Stimulated activated naive CD8-positive, alpha-beta T cell treated with anti-CD3 and anti-CD28 coated beads, Interleukin-15, amount 100 ng/mL, for 72 hours (primary cell): ENCODE measurements at regions not wholly inside any gene's neighbourhood (a gene's known extent, or its start where the extent isn't known, plus 50 kb on each side); places are given as distances from the start of the nearest gene placed in this dataset.

Experiments
- ATAC-seq: fragments of 150-1000 bp; cut with Tn5 transposase; 2 replicates; pipeline ENCODE4 v1.10.0; 2021; ENCODE audit warnings: mild to moderate bottlenecking, moderate library complexity
- DNase-seq, 2 donors: peaks; one replicate each; pipeline ENCODE4 v3.0.0; 2021 to 2022
- H3K27ac Mint-ChIP-seq, 2 donors: one replicate each; pipeline ENCODE4 v1.8.0; 2022; ENCODE audit warnings: mild to moderate bottlenecking in 2 of 2, mixed read lengths in 2 of 2, moderate library complexity in 2 of 2
- H3K27me3 Mint-ChIP-seq: one replicate; pipeline ENCODE4 v1.8.0; 2022; ENCODE audit warnings: mixed read lengths
- H3K4me1 Mint-ChIP-seq: one replicate; pipeline ENCODE4 v1.8.0; 2022; ENCODE audit warnings: mild to moderate bottlenecking, mixed read lengths
- H3K4me3 Mint-ChIP-seq, 2 donors: one replicate each; pipeline ENCODE4 v1.8.0; 2022; ENCODE audit warnings: mild to moderate bottlenecking in 2 of 2, mixed read lengths in 2 of 2, moderate library complexity in 1 of 2
- H3K9me3 Mint-ChIP-seq, 2 donors: one replicate each; pipeline ENCODE4 v1.8.0; 2022; ENCODE audit warnings: mixed read lengths in 2 of 2

DNA sequence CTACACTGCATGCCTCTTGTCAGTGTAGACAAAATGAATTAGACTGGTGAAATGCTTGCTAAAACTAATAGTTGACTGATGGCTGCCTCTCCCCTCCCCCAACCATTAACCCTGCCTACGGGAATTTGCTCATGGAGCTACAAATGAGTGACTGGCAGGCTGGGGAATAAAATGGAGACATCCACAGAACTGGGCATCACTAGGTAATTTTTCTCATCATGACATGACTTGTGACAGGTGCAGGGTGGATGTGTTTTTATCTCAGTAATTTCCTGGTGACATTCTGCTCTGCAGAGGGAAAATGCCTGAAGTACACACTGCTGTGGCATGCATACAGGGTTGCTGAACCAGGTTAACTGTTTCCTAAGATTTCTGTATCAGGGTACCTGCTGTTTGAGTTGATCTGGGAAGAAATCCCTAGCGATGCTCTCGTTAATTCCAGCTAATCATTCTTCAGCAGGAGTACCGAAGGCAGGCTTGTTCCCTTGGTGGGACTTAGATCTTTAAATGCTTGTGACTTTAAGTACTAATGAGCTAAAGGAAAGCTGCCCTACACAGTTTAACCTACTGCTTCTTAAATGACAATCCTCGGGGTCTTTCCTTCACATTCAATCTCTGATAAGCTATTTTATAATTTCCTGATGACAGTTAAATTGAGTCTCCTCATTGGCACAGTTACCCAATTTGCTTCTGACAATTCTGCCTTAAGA is 376.3 kb upstream of the LCORL start:
- Mint-ChIP-seq H3K4me1 (no peaks in the 10 kb centered on the region), H3K27me3 (no peaks in the 10 kb centered on the region), H3K27ac (no peak overlapping the region), H3K4me3 (no peak overlapping the region), H3K9me3 (peaks cover 0 to 7% of the 10 kb centered on the region in 2 donors)
- no peak for DNase-seq
- ATAC-seq = no peak

DNA sequence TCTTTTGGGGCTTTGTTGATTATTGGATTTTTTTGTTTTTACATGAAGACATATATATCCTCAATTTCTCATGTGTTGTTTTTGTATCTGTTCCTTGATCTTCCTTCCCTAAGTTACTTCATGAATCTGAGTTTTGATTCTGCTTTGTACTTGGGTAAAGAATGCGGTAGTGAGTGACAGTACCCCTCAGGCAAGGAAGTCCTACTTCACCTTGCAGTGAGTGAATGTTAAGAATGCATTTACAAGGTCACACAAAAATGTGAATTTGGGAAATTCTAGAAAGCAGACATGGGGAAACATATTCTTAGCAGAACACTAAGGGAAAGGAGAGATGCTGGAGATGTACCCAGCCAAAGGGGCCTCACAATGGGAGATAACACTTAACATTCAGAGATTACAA is 373.1 kb upstream of the LCORL start:
- Mint-ChIP-seq H3K4me1 (no peaks in the 10 kb centered on the region), H3K4me3 (no peak overlapping the region), H3K27ac (no peak overlapping the region), H3K27me3 (no peaks in the 10 kb centered on the region), H3K9me3 (peaks cover 0 to 7% of the 10 kb centered on the region in 2 donors)
- no peak for ATAC-seq
- DNase-seq = no peak

DNA sequence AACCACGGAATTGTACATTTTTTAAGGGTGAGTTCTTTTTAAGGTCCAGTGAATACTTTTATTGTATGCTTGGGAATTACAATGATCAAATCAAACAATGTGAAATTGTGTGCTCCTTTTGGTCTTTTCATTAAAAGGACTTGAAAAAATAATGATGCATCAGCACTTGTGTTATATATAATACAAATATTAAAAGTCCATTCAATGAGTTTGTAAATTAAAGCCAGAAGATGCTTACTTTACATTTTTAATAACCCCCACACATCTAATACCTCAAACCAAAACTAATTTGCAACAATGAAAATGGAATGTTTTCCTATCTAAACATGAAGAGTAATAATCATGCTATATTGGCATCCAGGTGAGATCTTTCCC is 369.8 kb upstream of the LCORL start:
- DNase-seq = no peak
- no peaks in the 10 kb centered on the region for H3K27me3 Mint-ChIP-seq

DNA sequence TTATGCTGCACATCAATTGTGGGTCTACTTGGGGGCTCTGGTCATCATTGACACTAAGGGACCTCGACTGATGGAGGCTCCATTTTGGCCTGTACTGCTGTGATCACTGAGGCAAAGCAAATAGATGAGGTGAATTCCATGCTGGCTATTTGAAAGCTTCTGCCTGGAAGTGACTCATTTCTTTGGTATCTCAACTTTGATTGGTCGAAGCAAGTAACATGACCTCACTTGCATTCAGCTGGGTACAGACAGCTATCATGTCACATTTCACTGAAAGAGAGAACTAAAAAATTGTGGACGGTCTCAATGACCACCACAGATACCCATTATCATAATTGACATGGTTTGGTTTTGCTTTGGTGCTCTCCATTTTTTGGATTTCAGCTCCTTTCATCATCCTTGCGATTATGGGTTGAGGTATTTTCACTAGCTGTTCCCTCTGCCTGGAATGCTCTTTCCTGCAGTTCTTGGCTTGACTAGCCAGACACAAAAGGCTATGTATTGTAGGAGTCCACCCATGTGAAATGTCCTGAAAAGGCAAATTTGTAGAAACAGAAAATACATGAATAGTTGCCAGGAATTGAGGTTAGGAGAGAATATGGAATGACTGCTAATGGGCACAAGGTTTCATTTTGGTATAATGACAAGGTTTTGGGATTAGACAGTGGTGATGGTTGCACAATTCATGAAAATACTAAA is 369.2 kb upstream of the LCORL start:
- Mint-ChIP-seq H3K27me3 (no peaks in the 10 kb centered on the region), H3K27ac (no peak overlapping the region), H3K4me3 (no peak overlapping the region), H3K9me3 (peaks cover 0 to 7% of the 10 kb centered on the region in 2 donors), H3K4me1 (no peaks in the 10 kb centered on the region)
- ATAC-seq (no peak), DNase-seq (no peak)

More for the DNA sequence above, 369.8 kb upstream of the LCORL start:
- peaks cover 0 to 7% of the 10 kb centered on the region in 2 donors for H3K9me3 Mint-ChIP-seq
- no peaks in the 10 kb centered on the region for H3K4me1 Mint-ChIP-seq
- no peak overlapping the region for H3K4me3 Mint-ChIP-seq
- ATAC-seq = no peak
- H3K27ac Mint-ChIP-seq = no peak overlapping the region

DNA sequence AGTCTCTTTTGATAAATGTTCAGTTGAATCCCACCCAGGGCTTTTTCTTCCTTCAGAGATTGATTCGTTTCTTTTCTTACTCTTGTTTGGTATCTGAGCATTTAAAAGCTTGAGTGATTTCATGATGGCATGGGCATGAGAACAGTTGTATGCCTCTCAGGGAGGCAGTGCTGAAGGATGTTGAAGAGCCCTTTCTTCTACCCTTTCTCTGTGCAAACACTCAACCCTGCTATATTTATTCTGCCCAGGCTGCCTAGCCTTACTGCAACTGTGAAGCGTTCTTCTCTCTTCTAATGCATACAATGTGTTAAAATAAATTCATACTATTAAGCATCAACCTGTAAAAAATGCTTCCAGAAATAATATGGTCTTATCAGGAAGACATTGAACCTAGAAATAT is 367.6 kb upstream of the LCORL start:
- no peak for DNase-seq
- no peak for ATAC-seq
- no peak overlapping the region for H3K4me3 Mint-ChIP-seq
- no peak overlapping the region for H3K27ac Mint-ChIP-seq
- no peaks in the 10 kb centered on the region for H3K4me1 Mint-ChIP-seq
- H3K9me3 Mint-ChIP-seq = peaks cover 4 to 8% of the 10 kb centered on the region in 2 donors
- no peaks in the 10 kb centered on the region for H3K27me3 Mint-ChIP-seq

DNA sequence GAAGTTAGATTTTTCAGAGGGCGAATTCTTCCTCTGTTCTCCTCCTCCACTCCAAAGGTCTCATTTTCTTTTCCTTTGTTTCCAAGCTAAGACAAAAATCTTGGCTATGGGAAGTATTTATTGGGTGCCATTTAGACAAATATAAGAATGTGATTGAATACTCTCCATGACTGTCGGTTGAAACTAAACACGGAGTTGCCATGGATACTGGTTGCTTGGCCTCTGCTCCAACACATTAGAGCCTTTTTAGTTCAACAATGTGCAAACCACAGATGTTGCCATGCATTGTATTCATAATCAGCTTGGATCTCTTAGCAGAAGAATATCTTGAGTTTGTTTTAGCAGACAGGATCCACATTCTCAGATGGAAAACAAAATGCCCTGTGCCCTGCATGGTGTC is 366.5 kb upstream of the LCORL start:
- H3K9me3 Mint-ChIP-seq = peaks cover 6 to 12% of the 10 kb centered on the region in 2 donors
- H3K4me3 Mint-ChIP-seq = no peak overlapping the region
- ATAC-seq (no peak), DNase-seq (no peak)
- no peaks in the 10 kb centered on the region for H3K4me1 Mint-ChIP-seq
- no peaks in the 10 kb centered on the region for H3K27me3 Mint-ChIP-seq
- H3K27ac Mint-ChIP-seq = no peak overlapping the region

DNA sequence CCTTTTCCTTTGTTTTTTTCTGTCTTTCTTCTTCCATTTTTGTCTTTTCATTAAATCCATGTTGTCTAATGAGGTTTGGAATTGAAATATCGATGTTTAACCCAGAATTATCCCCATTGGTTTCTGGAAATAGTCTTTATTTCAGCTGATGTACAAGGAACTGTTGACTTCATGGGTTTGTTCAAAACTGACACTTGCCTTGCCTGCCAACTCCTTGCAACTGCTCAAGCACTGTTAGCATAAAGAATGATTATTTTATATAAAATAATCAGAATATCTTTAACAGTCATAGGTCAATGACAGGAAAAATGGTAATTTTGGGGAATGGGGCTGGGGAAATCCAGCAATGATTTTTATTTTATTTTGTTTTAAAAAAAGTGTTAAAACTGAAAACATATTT is 359.6 kb upstream of the LCORL start:
- Mint-ChIP-seq H3K4me1 (no peaks in the 10 kb centered on the region), H3K27ac (no peak overlapping the region), H3K27me3 (peaks cover 6% of the 10 kb centered on the region), H3K4me3 (no peak overlapping the region), H3K9me3 (peaks cover 6 to 12% of the 10 kb centered on the region in 2 donors)
- no peak for DNase-seq
- no peak for ATAC-seq

DNA sequence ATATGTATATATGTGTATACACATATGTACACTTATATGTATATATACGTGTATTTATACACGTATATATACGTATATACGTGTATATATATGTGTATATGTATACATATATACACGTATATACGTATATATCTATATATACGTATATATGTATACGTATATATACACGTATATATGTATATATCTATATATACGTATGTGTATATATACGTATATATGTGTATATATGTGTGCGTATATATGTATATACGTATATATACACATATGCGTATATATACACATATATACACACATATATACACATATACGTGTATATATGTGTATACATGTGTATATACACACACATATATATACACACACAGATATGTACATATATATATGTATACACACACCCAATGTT is 348.0 kb upstream of the LCORL start:
- DNase-seq = no peak
- H3K27me3 Mint-ChIP-seq = peaks cover 15% of the 10 kb centered on the region
- H3K9me3 Mint-ChIP-seq = no peaks in the 10 kb centered on the region
- ATAC-seq = no peak
- H3K4me1 Mint-ChIP-seq = no peaks in the 10 kb centered on the region
- no peak overlapping the region for H3K27ac Mint-ChIP-seq
- H3K4me3 Mint-ChIP-seq = no peak overlapping the region

DNA sequence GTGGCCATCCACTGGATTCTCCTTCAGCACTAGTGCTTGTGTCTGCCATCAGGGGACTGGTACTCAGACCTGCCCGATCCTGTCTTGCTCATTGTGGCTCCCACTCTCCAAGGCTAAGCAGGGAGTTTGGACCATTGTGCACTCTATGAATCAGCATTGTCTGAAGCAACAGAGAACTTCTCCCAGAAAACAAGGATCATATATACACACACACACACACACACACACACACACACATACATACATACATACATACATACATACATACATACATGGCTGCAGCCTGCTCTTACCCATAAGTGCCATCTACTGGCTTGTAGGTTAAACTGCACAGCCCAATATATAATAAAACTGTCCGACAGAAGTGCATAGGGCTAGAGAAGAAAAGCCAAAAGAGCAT is 345.3 kb upstream of the LCORL start:
- Mint-ChIP-seq H3K27ac (no peak overlapping the region), H3K4me1 (no peaks in the 10 kb centered on the region), H3K9me3 (no peaks in the 10 kb centered on the region), H3K4me3 (no peak overlapping the region), H3K27me3 (peaks cover 15% of the 10 kb centered on the region)
- peak in 1 of 2 donors; percentile 10 for DNase-seq
- peak; percentile 85 for ATAC-seq

DNA sequence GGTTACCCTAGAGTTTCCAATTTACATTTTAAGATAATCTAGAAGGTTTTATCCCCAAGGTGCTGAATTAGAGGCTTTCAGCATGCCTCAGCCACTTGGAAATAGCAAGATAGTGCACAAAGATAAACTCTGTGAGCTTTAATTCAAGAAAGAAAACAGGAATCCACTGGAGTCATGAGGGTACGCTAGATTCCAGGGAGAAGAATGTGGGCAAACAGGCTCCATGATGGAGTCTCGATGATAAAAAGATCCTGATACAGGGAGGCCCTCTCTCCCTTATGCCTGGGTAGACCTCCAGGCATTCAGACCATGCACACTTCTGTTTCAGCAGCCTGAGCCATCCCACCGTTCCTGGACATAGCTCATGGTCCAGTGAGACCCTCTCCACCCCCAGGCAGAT is 344.6 kb upstream of the LCORL start:
- DNase-seq (no peak), ATAC-seq (no peak)
- Mint-ChIP-seq H3K27ac (no peak overlapping the region), H3K4me1 (no peaks in the 10 kb centered on the region), H3K9me3 (no peaks in the 10 kb centered on the region), H3K27me3 (peaks cover 15% of the 10 kb centered on the region), H3K4me3 (no peak overlapping the region)

DNA sequence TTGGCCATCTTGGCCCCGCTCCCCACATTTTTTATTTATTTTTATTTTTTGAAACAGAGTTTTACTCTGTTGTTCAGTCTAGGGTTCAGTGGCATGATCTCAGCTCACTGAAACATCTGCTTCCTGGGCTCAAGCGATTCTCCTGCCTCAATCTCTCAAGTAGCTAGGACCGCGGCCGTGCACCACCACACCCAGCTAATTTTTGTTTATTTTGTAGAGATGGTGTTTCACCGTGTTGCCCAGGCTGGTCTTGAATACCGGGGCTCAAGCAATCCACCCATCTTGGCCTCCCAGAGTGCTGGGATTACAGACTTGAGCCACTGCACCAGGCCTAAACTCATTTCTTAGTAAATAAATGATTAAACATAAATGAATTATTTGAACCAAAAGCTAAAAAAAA is 322.0 kb upstream of the LCORL start:
- peaks cover 17% of the 10 kb centered on the region for H3K27me3 Mint-ChIP-seq
- DNase-seq (no peak), ATAC-seq (no peak)
- H3K4me3 Mint-ChIP-seq = no peak overlapping the region
- no peak overlapping the region for H3K27ac Mint-ChIP-seq
- H3K9me3 Mint-ChIP-seq = peaks cover 4 to 10% of the 10 kb centered on the region in 2 donors
- no peaks in the 10 kb centered on the region for H3K4me1 Mint-ChIP-seq

DNA sequence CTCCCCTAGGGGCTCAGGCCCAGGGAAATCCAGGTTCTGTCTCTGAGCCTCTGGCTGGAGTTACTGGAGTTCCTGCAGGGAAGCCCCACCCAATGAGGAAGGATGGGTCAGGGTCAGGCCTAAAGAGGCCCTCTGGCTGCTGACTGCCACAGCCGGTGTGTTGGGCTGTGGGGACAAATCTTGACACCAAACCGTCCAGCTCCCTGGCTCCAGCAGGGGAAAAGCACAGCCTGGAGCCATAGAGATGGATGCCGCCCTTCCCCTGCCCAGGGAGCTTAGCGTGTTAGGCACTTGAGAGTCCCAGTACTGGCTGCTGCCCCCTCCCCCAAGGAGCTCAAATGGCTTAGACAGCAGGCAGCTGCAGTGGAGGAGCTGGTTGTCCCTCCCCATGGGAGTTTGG is 321.3 kb upstream of the LCORL start:
- Mint-ChIP-seq H3K4me3 (no peak overlapping the region), H3K9me3 (peaks cover 4 to 10% of the 10 kb centered on the region in 2 donors)
- no peak for ATAC-seq

DNA sequence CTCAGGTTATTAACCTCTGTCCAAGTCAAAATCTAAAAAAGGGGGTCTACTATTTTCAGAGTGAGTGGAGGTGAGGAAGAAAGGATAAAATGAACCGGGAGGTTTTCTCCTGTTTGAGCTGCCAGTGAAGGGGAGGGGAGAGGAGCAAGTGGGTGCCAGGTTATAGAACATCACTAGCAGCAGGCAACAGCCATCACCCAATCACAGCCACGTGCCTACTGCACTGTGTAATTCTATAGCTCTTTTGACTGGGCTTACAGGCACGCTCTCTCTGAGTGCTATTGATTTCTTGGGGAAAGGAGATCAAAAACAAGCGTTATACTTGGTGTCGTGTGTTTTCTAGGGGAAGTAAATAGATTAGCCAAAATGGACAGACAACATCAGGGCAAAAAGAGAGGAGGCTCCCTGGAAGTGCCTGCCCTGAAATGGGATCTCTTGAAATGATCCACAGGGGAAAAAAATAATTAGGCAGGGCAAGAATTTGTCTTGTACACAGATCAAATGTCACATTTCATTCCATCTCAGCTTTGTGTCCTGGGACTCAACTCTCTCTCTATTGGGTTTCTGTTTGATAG is 300.5 kb upstream of the LCORL start:
- ATAC-seq = no peak

More for the DNA sequence above, 321.3 kb upstream of the LCORL start:
- Mint-ChIP-seq H3K27me3 (peaks cover 17% of the 10 kb centered on the region), H3K27ac (no peak overlapping the region), H3K4me1 (no peaks in the 10 kb centered on the region)
- DNase-seq = no peak

DNA sequence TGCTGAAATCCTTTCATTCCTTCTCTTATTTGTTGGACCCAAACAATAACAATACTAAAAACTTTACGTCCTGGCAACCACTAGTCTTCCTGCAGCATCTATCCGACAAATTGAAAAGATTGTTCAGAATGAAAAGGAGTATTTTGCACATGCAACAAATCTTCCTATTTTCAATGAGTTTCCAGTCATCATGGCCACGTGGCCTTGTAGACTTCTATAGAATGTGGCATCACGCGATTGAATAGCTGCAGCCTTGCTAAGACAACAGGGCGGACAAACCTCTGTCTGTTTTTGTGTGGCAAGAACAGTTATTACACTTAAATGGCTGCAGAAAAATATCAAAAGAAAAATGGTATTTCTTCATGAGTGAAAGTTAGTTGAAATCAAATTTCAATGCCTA is 297.9 kb upstream of the LCORL start:
- H3K27me3 Mint-ChIP-seq = peaks cover 23% of the 10 kb centered on the region
- ATAC-seq = no peak
- no peaks in the 10 kb centered on the region for H3K4me1 Mint-ChIP-seq
- no peak overlapping the region for H3K4me3 Mint-ChIP-seq
- peaks cover 0 to 4% of the 10 kb centered on the region in 2 donors for H3K9me3 Mint-ChIP-seq
- DNase-seq = no peak
- no peak overlapping the region for H3K27ac Mint-ChIP-seq

More for the DNA sequence above, 300.5 kb upstream of the LCORL start:
- no peak overlapping the region for H3K4me3 Mint-ChIP-seq
- H3K27ac Mint-ChIP-seq = no peak overlapping the region
- peaks cover 23% of the 10 kb centered on the region for H3K27me3 Mint-ChIP-seq
- no peaks in the 10 kb centered on the region for H3K4me1 Mint-ChIP-seq
- H3K9me3 Mint-ChIP-seq = no peaks in the 10 kb centered on the region
- no peak for DNase-seq

DNA sequence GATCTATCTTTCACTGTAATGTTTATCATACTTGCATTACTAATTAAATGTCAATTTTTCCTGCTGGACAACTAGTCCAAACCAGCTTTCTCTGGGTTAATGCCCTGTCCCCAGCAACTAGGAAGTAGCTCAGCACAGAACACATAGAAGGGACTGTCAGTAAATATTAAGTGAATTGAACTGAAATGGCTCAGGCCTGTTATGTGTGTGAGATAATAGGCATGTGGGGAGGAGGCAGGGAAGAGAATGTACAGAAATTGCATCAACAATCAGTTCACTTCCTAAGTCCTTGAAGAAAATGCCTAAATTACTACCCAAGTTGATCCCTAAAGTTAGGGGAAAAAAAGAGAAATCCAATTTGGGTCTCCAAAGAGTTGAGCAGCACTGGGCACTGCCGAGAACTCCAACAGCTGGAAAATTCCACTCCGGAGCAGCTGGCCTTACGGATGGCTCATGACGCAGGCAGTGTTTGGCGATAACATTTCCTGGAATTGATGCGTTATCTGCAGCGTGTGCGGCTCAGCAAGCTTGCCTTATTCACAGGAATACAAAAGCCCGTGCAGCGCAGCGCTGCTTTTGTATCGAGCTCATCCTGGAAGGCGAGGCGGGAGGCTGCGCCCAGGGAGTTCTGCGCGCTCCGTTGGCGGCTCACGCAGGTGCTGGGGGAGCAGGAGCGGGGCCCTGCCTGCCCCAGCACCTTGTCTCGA is 297.3 kb upstream of the LCORL start:
- no peak overlapping the region for H3K4me3 Mint-ChIP-seq
- H3K27me3 Mint-ChIP-seq = peaks cover 23% of the 10 kb centered on the region
- H3K27ac Mint-ChIP-seq = no peak overlapping the region
- ATAC-seq (no peak), DNase-seq (no peak)
- H3K4me1 Mint-ChIP-seq = no peaks in the 10 kb centered on the region
- H3K9me3 Mint-ChIP-seq = peaks cover 0 to 4% of the 10 kb centered on the region in 2 donors

DNA sequence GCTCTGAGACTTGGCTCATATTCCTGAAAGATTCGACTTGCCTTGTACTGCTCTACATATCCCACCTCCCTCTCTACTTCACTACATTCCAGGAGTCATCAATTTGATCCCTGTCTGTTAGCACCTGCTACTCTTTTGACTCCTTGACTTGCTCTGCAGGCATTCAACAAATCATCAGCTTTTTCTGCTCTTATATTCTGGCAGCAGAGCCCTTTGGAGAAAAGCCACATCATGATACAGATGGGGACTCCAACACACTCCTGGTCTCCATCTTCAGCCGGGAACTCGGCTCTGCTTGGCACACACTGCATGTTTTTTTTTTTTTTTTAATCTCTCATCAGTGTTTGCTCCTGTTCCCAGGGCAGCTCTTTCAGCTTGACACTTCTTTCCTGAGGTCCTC is 293.2 kb upstream of the LCORL start:
- Mint-ChIP-seq H3K9me3 (peaks cover 0 to 4% of the 10 kb centered on the region in 2 donors), H3K27ac (no peak overlapping the region), H3K4me3 (no peak overlapping the region), H3K4me1 (no peaks in the 10 kb centered on the region), H3K27me3 (peaks cover 23% of the 10 kb centered on the region)
- no peak for ATAC-seq
- no peak for DNase-seq
